Hematopoietic multipotent progenitor cell (in vitro differentiated cells): ENCODE measurements at regions not wholly inside any gene's neighbourhood (a gene's known extent, or its start where the extent isn't known, plus 50 kb on each side); places are given as distances from the start of the nearest gene placed in this dataset.

Experiments used
- DNase-seq, 3 donors: peaks; one replicate each; pipeline ENCODE4 v3.0.0-alpha.2; 2011 to 2015; ENCODE audit warnings: low read depth in 2 of 3, low spot score in 2 of 3

GRCh38 chr17:77859035-77859810 lies 99.3 kb upstream of the TNRC6C start:
- DNase-seq: no peak

- DNase-seq: no peak
Measured at GRCh38 chr17:77861133-77861695, 97.3 kb upstream of the TNRC6C start.

DNA sequence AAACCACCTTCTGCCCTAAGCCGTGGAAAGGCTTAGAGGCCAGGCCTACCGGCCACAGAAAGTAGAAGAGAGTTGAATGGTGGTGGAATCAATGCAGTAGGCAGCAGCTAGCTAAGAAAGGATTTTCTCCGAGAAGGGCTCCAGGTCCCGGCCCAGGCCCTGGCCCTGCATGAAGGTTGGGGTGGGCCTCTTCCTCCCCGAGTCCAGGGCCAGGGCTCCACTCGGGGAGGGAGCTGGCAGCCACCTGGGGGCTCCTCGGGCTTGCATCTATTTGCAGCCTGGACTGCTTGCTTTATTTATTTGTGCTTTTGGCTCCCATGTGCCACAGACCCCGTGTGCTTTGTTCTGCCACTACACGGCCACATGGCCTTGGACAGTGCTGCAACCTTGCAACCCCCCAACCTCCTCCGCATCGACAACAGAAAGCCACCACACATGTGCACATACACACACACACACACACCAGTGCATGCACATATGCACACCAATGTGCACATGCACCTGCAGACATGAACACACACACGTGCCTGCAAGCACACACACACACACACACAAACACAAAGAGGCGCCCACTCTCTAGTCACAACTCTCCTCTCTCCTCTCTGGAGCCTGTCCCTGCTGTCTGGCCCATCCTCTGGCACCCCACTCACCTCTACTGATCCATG lies 96.4 kb upstream of the TNRC6C start:
- no peak for DNase-seq

DNA sequence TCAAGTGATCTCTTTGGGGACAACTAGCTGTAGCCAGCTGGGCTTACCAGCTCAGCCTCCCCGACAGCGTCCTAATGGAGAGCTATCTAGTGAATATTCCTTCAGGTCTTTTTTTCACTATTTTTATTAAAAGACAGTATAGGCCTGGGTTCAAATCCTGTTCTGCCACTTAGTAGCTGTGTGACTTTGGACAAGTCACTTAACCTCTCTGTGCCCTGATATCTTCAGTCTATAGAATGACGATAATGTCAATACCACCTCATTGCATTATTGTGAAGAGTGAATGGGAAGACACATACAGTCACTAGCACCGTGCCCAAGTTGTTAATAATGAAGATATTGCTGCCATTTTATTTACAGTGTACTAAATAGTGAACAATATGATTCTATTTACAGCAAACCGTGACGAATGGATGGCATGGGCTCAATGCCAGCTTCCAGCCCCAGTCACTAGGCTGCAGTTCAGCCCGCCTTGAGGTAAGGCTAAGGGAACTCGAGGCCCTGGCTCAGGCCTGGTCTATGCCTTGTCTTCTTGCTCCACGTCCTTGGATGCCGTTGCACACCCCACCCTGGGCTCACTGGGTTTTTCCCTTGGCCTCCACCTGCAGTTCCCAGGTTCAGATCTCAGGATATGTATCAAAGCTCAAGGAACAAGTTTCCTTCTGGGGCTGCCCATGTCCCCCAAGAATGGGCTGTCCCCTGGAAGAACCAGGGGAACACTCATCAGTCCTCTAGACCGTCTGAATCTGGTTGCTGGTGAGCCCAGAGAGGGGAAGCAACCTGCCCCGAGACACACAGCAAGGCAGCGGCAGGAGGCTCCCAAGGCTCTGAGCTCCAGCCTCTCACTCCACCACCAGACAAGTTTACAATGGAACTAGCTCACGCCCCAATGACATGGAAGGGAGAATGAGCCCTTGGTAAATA lies 95.4 kb upstream of the TNRC6C start:
- no peak for DNase-seq

DNA sequence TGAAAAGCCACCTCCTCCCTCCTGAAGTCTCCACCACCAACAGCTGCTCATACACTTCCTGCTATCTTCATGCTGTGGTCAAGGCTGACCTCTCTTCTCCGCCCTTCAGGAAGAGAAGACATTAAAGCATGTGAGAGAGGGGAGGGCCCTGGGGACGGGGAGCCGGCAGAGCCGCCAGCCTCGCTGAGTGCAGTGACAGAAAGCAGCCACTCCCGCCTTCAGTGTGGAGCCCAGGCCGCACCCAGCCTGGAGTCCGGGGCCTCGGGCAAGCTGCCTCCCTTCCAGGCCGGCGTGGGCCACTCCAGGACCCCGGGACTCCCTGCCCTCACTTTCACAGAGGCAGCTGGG lies 94.7 kb upstream of the TNRC6C start:
- peak in 1 of 3 donors; percentile 31 for DNase-seq

DNA sequence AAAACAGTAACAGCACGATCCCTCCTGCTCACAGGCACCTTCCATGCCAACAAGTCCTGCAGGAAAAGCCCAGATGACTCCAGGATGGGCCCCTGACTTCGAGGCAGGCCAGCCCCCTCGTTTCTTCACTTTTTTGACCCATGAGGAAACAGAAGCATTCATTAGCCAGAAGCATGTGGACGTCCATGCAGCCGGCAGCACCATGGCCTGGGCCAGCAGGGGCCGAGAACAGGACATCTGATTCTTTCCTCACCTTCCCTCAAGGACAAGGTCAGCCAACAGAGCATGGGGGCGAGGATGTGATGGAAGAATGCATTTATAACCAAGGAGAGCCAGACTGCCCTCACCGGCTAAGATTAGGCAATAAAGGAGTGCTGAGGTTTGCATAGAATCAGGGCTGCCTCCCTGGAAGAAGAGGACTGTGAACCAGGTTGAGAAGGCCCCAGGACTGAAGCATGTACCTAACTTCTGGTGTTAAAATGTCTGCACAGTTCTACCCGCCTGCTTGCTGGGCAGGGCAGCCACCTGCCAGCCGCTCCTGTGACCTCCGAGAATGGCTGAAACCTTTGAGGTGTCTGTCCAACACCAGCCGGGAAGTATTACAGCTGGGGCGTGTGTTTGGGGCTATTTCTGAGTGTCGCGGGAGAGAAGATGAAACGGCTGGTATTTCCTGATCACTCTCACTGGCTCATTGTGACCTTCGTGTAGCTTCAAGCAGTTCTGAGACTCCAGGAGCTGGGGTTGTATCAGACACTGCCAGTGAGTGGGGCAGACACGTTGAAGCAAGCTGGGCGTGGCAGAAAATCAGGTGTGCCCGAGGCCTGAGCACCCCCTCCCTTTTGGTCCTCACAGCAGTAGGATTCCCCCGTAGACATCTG lies 94.0 kb upstream of the TNRC6C start:
- no peak for DNase-seq

DNA sequence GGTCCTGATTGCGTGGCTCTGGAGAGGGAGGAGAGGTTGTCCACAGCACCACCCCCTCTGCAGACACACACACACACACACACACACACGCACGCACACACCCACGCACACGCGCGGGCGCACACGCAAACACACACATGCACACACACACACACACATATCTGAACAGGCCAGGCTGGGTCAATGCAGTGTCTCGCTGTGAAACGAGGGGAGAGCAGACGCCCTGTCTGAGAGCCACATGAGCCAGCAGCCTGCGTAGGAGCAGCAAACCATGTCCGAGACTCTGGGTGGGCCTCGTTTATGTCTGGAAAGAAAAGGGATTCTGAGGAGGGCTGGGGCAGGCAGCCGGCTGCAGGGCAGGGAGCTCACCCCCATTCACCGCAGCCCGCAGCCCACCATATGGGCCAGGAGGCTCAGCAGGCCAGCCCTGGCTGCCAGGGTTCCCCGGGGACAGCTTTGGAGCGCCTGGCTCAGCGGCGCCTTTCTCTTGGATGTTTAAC lies 93.3 kb upstream of the TNRC6C start:
- DNase-seq: no peak

DNA sequence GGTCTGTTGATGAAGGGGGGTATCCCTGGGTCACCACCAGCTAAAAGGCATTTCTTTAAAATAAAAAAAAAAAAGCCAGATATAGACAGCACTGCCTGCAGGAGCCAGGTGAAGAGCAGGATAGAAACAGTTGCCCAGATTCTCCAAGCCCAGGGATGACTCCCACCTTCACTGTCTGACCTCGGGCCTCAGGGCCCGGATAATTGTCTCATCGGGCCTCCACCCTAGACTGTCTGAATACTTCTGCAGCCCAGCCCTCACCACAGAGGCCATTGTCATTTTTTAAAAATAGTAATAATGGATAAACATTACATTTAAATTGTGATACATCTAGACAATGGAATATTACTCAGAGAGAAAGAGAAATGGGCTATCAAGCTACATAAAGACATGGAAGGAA lies 92.8 kb upstream of the TNRC6C start:
- no peak for DNase-seq

GRCh38 chr17:77867308-77867781 lies 91.2 kb upstream of the TNRC6C start:
- no peak for DNase-seq

GRCh38 chr17:77867976-77868713 lies 90.4 kb upstream of the TNRC6C start:
- DNase-seq: no peak

GRCh38 chr17:77869041-77869599 lies 89.4 kb upstream of the TNRC6C start:
- DNase-seq: no peak

- DNase-seq: peak in 1 of 3 donors; percentile 26
Measured at GRCh38 chr17:77869665-77870132, 88.8 kb upstream of the TNRC6C start.

DNA sequence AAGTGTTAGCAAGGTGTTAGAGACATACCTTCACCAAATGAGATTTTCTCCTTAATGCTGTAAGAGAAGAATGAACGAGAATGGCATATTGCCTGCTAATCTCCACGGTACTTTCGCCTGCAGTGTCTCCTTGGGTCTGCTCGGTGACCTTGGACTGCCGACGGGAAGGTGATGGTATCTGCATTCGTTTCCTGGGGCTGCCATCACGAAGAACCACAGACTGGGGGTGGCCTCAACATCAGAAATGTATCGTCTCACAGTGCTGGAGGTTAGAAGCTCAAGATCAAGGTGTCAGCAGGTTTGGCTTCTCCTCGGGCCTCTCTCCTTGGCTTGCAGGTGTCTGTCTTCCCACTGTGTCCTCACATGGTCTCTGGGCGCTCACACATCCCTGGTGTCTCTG lies 86.3 kb upstream of the TNRC6C start:
- no peak for DNase-seq

- no peak for DNase-seq
Measured at GRCh38 chr17:77872714-77873499, 85.6 kb upstream of the TNRC6C start.

GRCh38 chr17:77873500-77874302 lies 84.8 kb upstream of the TNRC6C start:
- no peak for DNase-seq

DNA sequence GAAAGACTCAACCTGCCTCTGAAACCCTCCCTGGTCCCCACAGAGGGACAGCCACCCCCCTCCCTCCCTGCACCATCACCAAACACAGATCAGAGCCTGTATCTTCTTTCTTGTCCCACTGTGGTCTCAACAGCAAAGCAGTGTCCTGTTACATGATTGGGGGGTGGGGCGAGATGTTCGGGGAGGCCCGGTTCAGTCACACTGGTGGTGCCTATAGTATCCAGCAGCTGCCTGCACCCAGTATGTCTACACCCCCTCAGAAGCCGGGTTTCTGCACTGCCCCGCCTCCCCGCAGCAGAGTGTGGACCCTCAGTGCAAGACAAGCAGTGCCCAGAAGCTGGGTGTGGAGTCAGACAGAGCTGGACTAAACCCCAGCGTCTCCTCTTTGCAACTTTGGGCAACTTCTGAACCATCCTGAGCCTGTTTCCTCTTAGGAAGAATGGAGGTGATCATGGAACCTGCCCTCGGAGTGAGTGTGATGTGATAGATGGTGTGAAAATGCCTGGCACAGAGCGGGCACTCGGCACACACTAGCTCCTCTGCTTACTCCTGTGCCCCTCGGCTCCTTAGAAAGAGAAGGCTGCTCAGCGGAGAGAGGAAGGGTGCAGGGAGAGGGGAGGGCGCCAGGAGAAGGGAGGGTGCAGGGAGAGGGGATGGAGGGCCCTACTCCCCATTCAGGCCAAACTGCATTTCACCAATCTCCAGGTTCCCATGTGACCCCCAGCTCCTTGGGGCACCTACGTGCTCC lies 84.0 kb upstream of the TNRC6C start:
- no peak for DNase-seq
